Astrocyte (in vitro differentiated cells and primary cell): ENCODE measurements at regions not wholly inside any gene's neighbourhood (a gene's known extent, or its start where the extent isn't known, plus 50 kb on each side); places are given as distances from the start of the nearest gene placed in this dataset.

Experiments
- DNase-seq: peaks from one replicate; pipeline ENCODE4 v3.0.0-alpha.2; 2010; ENCODE audit warnings: low read depth
- FAIRE-seq: peaks from 2 replicates; lab custom pipeline; 2011; peaks lifted over from hg19 to GRCh38; lab: Jason Lieb, UNC
- H2AFZ ChIP-seq: 2 replicates; pipeline ENCODE4 v1.6.0; 2012; ENCODE audit warnings: low read depth, low read length, inconsistent platforms
- H3K27ac ChIP-seq: 2 replicates; pipeline ENCODE4 v1.5.1; 2011; ENCODE audit warnings: low read depth, low read length, inconsistent platforms
- H3K27me3 ChIP-seq: 2 replicates; pipeline ENCODE4 v1.6.0; 2011; ENCODE audit warnings: low read length, inconsistent platforms; ENCODE audit not compliant: insufficient read depth
- H3K36me3 ChIP-seq: 2 replicates; pipeline ENCODE4 v1.5.1; 2011; ENCODE audit warnings: low read length, inconsistent platforms; ENCODE audit not compliant: insufficient read depth
- H3K4me1 ChIP-seq: 2 replicates; pipeline ENCODE4 v1.5.1; 2011; ENCODE audit warnings: low read length, inconsistent platforms; ENCODE audit not compliant: insufficient read depth
- H3K4me2 ChIP-seq: 2 replicates; pipeline ENCODE4 v1.6.0; 2012; ENCODE audit warnings: low read length, inconsistent platforms
- H3K4me3 ChIP-seq: 2 replicates; pipeline ENCODE4 v1.5.1; 2011; ENCODE audit warnings: low read depth, mild to moderate bottlenecking, low read length, inconsistent platforms; ENCODE audit not compliant: insufficient read depth
- H3K79me2 ChIP-seq: 2 replicates; pipeline ENCODE4 v1.6.0; 2012; ENCODE audit warnings: mild to moderate bottlenecking, low read length, inconsistent platforms; ENCODE audit not compliant: insufficient read depth
- H3K9ac ChIP-seq: 2 replicates; pipeline ENCODE4 v1.6.0; 2012; ENCODE audit warnings: mild to moderate bottlenecking, low read length, inconsistent platforms
- H3K9me3 ChIP-seq: 2 replicates; pipeline ENCODE4 v1.5.1; 2012; ENCODE audit warnings: low read depth, mild to moderate bottlenecking, low read length, inconsistent platforms; ENCODE audit not compliant: insufficient read depth
- H4K20me1 ChIP-seq: 2 replicates; pipeline ENCODE4 v1.6.0; 2012; ENCODE audit warnings: low read length, inconsistent platforms; ENCODE audit not compliant: insufficient read depth
- H3K27ac Mint-ChIP-seq: one replicate; pipeline ENCODE4 v1.8.0; 2021; ENCODE audit warnings: mild to moderate bottlenecking, mixed read lengths; ENCODE audit not compliant: unreplicated experiment
- H3K27me3 Mint-ChIP-seq: one replicate; pipeline ENCODE4 v1.8.0; 2021; ENCODE audit warnings: low read depth, mixed read lengths; ENCODE audit not compliant: unreplicated experiment
- H3K36me3 Mint-ChIP-seq: one replicate; pipeline ENCODE4 v1.8.0; 2021; ENCODE audit warnings: low read depth, mixed read lengths; ENCODE audit not compliant: unreplicated experiment
- H3K4me1 Mint-ChIP-seq: one replicate; pipeline ENCODE4 v1.8.0; 2021; ENCODE audit warnings: low read depth, mixed read lengths; ENCODE audit not compliant: unreplicated experiment
- H3K4me3 Mint-ChIP-seq: one replicate; pipeline ENCODE4 v1.8.0; 2021; ENCODE audit warnings: mild to moderate bottlenecking, moderate library complexity, mixed read lengths; ENCODE audit not compliant: unreplicated experiment
- H3K9me3 Mint-ChIP-seq: one replicate; pipeline ENCODE4 v1.8.0; 2021; ENCODE audit warnings: mild to moderate bottlenecking, mixed read lengths; ENCODE audit not compliant: unreplicated experiment
- EZH2 ChIP-seq: IDR thresholded peaks from 2 replicates; pipeline ENCODE4 v1.6.1; 2012; ENCODE audit warnings: mild to moderate bottlenecking, low read length, inconsistent platforms; ENCODE audit not compliant: insufficient read depth
- TF ChIP-seq, protein P1 (sequence below): IDR thresholded peaks from 2 replicates; pipeline ENCODE4 v1.5.1; 2011; ENCODE audit warnings: low read depth, mild to moderate bottlenecking, inconsistent platforms, low read length, moderate library complexity; ENCODE audit not compliant: insufficient read depth

DNA sequence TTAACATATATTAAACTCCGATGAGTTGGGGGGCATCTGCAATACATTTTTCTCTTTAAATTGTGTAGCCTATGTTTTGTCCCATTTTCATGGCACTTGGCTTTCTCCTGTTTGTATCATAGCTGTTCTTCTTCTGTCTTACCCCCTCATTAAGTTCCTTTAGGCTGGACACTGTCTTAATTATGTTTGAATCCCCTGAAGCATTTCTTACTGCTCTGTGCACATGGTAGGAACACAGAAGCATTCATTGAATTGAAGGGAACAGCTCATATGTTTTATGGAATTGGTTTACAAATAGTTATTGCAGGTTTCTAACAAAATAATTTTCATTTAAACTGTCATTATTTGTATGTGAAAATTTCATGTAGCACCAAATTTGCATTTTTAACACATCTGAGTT, 176.8 kb downstream of the TANC2 start:
- Histone ChIP-seq H3K9me3 (no peaks in the 10 kb centered on the region), H4K20me1 (peaks cover 16% of the 10 kb centered on the region), H3K27me3 (no peaks in the 10 kb centered on the region), H3K4me2 (no peak overlapping the region), H2AFZ (no peak overlapping the region), H3K36me3 (no peaks in the 10 kb centered on the region), H3K4me3 (no peak overlapping the region), H3K27ac (no peak overlapping the region), H3K4me1 (no peaks in the 10 kb centered on the region), H3K9ac (no peak overlapping the region), H3K79me2 (peaks cover 35% of the 10 kb centered on the region)
- Mint-ChIP-seq H3K27ac (no peak overlapping the region), H3K4me3 (no peak overlapping the region), H3K9me3 (no peaks in the 10 kb centered on the region), H3K27me3 (no peaks in the 10 kb centered on the region), H3K4me1 (peaks cover 18% of the 10 kb centered on the region), H3K36me3 (peaks cover 3% of the 10 kb centered on the region)
- no peak for DNase-seq
- FAIRE-seq = no peak
- TF ChIP-seq, protein P1, sequence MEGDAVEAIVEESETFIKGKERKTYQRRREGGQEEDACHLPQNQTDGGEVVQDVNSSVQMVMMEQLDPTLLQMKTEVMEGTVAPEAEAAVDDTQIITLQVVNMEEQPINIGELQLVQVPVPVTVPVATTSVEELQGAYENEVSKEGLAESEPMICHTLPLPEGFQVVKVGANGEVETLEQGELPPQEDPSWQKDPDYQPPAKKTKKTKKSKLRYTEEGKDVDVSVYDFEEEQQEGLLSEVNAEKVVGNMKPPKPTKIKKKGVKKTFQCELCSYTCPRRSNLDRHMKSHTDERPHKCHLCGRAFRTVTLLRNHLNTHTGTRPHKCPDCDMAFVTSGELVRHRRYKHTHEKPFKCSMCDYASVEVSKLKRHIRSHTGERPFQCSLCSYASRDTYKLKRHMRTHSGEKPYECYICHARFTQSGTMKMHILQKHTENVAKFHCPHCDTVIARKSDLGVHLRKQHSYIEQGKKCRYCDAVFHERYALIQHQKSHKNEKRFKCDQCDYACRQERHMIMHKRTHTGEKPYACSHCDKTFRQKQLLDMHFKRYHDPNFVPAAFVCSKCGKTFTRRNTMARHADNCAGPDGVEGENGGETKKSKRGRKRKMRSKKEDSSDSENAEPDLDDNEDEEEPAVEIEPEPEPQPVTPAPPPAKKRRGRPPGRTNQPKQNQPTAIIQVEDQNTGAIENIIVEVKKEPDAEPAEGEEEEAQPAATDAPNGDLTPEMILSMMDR = no peak
- no peak for TF ChIP-seq EZH2

GRCh38 chr17:63150490-63150889, 184.5 kb downstream of the TANC2 start:
- TF ChIP-seq, protein P1 = no peak
- no peak for TF ChIP-seq EZH2
- Histone ChIP-seq H3K9ac (no peak overlapping the region), H3K36me3 (no peaks in the 10 kb centered on the region), H3K27me3 (no peaks in the 10 kb centered on the region), H3K79me2 (peaks cover 23% of the 10 kb centered on the region), H2AFZ (no peak overlapping the region), H3K27ac (no peak overlapping the region), H3K4me2 (no peak overlapping the region), H4K20me1 (peaks cover 12% of the 10 kb centered on the region), H3K9me3 (no peaks in the 10 kb centered on the region), H3K4me1 (peaks cover 11% of the 10 kb centered on the region), H3K4me3 (no peak overlapping the region)
- Mint-ChIP-seq H3K27me3 (no peaks in the 10 kb centered on the region), H3K36me3 (peaks cover 3% of the 10 kb centered on the region), H3K4me3 (no peak overlapping the region), H3K4me1 (peaks cover 31% of the 10 kb centered on the region), H3K27ac (no peak overlapping the region), H3K9me3 (no peaks in the 10 kb centered on the region)
- no peak for DNase-seq
- FAIRE-seq = peak; percentile 60

GRCh38 chr17:63150994-63151464, 185.0 kb downstream of the TANC2 start:
- peaks cover 3% of the 10 kb centered on the region for H3K36me3 Mint-ChIP-seq
- DNase-seq (peak; percentile 68), FAIRE-seq (no peak)
- H3K9me3 ChIP-seq = no peaks in the 10 kb centered on the region
- H3K9ac ChIP-seq = peak overlapping the region; percentile 67
- no peak overlapping the region for H3K4me3 Mint-ChIP-seq
- no peaks in the 10 kb centered on the region for H3K27me3 Mint-ChIP-seq
- no peak overlapping the region for H3K4me3 ChIP-seq
- no peaks in the 10 kb centered on the region for H3K27me3 ChIP-seq
- peak overlapping the region; percentile 49 for H3K27ac ChIP-seq
- H3K4me1 Mint-ChIP-seq = peaks cover 31% of the 10 kb centered on the region
- peak overlapping the region; percentile 76 for H3K4me2 ChIP-seq
- no peak for TF ChIP-seq EZH2
- TF ChIP-seq, protein P1 = no peak
- peak overlapping the region; percentile 91 for H3K27ac Mint-ChIP-seq
- H3K79me2 ChIP-seq = peaks cover 24% of the 10 kb centered on the region
- H3K9me3 Mint-ChIP-seq = no peaks in the 10 kb centered on the region
- H3K36me3 ChIP-seq = no peaks in the 10 kb centered on the region
- H2AFZ ChIP-seq = peak overlapping the region; percentile 19
- H3K4me1 ChIP-seq = peaks cover 11% of the 10 kb centered on the region
- peaks cover 12% of the 10 kb centered on the region for H4K20me1 ChIP-seq
